Tongue (tissue), 1 donor: ENCODE measurements at regions not wholly inside any gene's neighbourhood (a gene's known extent, or its start where the extent isn't known, plus 50 kb on each side); places are given as distances from the start of the nearest gene placed in this dataset.
"Not testable (repeated sequence)": the region's sequence is repeated elsewhere in the genome, so short reads cannot be mapped to it uniquely, and the experiment has no call there.

Experiments
- DNase-seq: peaks from one replicate; pipeline ENCODE4 v3.0.0-alpha.2; 2015

DNA sequence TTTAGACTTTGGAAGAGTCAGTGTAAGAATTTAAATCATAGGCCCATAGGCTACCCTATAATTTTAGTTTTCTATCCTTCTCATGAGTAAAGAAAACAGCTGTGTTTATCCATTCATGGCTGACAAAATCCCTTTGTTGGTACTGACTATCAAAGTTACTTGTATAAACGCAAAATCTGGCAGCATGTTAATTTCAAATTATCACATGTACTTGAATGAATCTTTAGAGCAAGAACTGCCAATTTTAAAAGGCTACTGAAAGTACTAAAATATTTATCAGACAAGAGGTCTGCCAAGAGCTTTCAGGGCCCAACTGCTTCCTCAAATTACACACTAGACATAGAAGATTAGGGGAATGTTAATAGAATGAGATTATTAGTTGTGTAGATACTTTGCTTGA is 66.6 kb downstream of the MYL12B start:
- peak; percentile 43 for DNase-seq

DNA sequence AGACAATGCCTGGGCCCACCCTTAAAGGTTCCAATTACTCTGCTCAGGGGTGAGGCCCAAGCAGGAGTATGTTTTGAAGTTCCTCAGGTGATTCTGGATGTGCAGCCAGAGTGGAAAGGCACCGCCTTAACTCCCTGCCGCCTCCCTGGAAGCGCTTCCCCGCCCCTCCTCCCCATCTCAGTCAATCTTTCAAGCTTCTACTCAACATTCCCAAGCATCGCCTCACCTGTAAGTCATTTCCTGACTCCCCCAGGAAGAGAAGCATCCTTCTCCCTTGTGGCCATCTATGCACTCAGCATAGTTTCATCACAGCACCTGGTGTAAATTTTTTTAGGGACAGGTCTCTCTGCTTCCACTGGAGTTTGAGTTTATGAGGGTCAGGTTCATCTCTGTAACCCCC is 67.5 kb downstream of the MYL12B start:
- no peak for DNase-seq

- DNase-seq = no peak
These were observed 67.9 kb downstream of the MYL12B start for GRCh38 chr18:3329872-3330271.

- no peak for DNase-seq
These were observed 68.7 kb downstream of the MYL12B start for GRCh38 chr18:3330622-3331021.

- DNase-seq = no peak
These were observed 70.4 kb downstream of the MYL12B start for GRCh38 chr18:3332376-3332775.

GRCh38 chr18:3333056-3333720 is 71.3 kb downstream of the MYL12B start:
- DNase-seq = no peak

DNA sequence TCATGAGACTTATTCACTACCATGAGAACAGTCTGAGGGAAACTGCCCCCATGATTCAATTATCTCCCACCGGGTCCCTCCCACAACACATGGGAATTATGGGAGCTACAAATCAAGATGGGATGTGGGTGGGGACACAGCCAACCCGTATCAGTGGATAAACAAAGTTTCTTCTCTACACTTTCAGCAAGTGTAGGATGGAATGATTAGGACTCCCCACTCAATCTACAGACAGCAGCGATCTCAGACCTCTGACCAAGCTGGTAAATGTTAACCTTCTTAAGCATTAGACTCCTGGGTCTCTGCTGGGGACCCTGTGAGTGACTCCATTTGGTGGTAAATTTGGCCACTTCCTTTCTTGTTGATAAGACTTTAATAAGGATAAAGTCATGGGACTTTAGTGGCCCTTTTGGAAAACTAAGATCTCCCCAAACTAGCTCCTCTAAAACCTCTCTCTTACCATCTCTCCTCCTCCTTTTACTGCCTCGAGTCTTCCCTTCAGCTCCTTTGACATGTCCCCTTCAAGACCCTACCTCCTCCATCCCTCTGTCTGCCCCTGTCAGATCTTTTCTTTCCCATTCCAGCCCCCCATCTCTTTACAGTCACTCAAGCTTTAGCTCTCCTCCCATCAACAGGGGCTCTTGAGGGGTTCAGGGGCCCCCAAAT is 71.9 kb downstream of the MYL12B start:
- no peak for DNase-seq

GRCh38 chr18:3340015-3340681 is 78.2 kb downstream of the MYL12B start:
- DNase-seq = no peak

- no peak for DNase-seq
These were observed 78.8 kb downstream of the MYL12B start for GRCh38 chr18:3340682-3341097.

DNA sequence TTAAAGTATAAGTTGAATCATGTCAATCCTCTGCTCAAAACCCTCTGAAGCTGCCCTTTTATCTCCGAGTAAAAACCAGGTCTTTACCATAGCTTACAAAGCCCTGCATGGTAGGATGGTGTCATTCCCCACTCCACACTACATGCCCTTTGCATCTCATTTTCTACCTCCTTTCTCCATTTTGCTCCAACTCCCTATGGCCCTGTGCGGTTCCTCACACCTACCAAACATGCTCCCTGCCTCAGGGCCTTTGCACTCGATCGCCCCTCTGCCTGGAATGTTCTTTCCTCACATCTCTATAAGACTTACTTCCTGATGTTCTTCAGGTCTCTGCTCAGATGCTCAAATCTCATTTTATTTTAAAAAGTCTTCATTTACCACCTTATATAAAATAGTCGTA is 80.7 kb downstream of the MYL12B start:
- DNase-seq = no peak

DNA sequence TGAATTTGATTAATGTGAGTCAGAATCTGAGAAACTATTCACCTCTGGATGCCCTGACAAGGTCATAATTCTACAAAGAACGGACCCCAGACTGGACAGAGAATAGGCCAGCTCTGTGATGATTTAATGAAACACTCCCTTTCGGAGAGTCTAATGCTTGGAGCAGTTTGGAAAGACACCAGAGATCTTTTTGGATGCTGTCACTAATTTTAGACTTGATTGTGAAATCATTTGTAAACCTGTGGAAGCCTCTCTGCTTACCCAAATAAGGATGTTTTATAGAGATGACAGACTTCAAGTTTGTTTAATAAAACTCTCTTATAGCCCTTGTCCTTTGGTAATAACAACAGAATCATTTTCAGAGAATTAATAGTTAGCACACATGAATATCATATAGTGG is 83.5 kb downstream of the MYL12B start:
- peak; percentile 41 for DNase-seq

- DNase-seq = peak; percentile 67
These were observed 84.0 kb downstream of the MYL12B start for GRCh38 chr18:3345885-3346284.

GRCh38 chr18:3346487-3346886 is 84.6 kb downstream of the MYL12B start:
- DNase-seq = no peak

DNA sequence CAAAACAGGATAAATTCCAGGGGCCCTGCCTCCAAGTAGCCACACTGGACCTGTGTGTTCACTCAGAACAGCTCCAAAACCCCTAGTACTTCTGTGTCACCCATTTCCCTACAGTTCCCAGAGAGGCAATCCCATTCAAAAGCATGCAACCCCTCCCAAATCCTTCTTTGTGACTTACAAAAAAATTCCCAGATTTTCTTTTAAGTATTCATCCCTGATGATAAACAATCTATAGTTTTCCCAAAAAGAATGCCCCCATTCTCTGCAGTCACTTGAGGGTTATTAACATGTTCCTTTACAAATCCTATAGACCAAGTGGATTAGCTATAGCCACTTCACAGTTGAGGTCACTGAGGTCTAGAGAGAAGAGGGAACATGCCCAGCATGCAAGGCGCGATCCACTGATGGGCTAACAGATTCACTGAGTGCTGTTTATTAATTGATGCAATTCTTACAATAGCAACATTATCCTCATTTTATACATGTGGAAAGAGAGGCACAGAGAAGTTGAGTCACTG is 85.4 kb downstream of the MYL12B start:
- no peak for DNase-seq

GRCh38 chr18:3348176-3348575 is 86.2 kb downstream of the MYL12B start:
- DNase-seq = no peak

- not testable (repeated sequence) for DNase-seq
These were observed 87.3 kb downstream of the MYL12B start for GRCh38 chr18:3349046-3349841.

DNA sequence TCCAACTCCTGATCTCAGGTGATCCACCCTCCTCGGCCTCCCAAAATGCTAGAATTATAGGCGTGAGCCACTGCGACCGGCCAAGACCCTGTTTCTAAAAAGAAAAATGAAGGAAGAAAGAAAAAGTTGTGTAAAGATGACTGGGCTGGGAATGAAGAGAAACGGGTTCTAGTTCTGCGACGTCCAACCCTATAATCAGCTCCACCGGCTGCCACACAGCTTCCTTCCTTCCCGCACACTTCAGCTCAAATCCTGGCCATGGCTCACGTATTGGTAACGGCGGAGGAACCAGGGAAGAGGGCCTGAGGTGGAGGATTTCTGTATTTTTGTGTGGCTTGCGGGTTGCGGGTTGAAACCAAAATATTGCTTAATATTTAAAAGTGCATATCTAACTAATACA is 88.1 kb downstream of the MYL12B start:
- no peak for DNase-seq

- no peak for DNase-seq
These were observed 88.9 kb downstream of the MYL12B start for GRCh38 chr18:3350566-3351527.

- DNase-seq = no peak
These were observed 92.6 kb downstream of the MYL12B start for GRCh38 chr18:3354506-3354905.

- no peak for DNase-seq
These were observed 93.4 kb upstream of the TGIF1 start for GRCh38 chr18:3356614-3357013.

- DNase-seq = no peak
These were observed 92.5 kb upstream of the TGIF1 start for GRCh38 chr18:3357516-3357915.
